AG09309 (cell line): ENCODE measurements at regions not wholly inside any gene's neighbourhood (a gene's known extent, or its start where the extent isn't known, plus 50 kb on each side); places are given as distances from the start of the nearest gene placed in this dataset.

Experiments used
- DNase-seq: peaks from one replicate; pipeline ENCODE4 v3.0.0-alpha.2; 2010; ENCODE audit warnings: low read depth
- H3K4me3 ChIP-seq: 2 replicates; pipeline ENCODE4 v1.5.1; 2011; ENCODE audit warnings: mild to moderate bottlenecking, low read depth, low read length, moderate library complexity; ENCODE audit not compliant: control insufficient read depth
- CTCF ChIP-seq: IDR thresholded peaks from 2 replicates; pipeline ENCODE4 v1.5.1; 2011; ENCODE audit warnings: mild to moderate bottlenecking, low read depth, low read length, inconsistent platforms; ENCODE audit not compliant: insufficient read depth, control insufficient read depth; ENCODE audit errors: missing control alignments

GRCh38 chr18:38330573-38330972 lies 765.0 kb upstream of the CELF4 start:
- no peak for TF ChIP-seq CTCF
- H3K4me3 ChIP-seq, result no peak overlapping the region
- no peak for DNase-seq

GRCh38 chr18:38329145-38329544 lies 763.5 kb upstream of the CELF4 start:
- no peak for DNase-seq
- no peak overlapping the region for H3K4me3 ChIP-seq
- no peak for TF ChIP-seq CTCF

- TF ChIP-seq CTCF, result no peak
- no peak for DNase-seq
- no peak overlapping the region for H3K4me3 ChIP-seq
Observed at GRCh38 chr18:38322206-38322605, 756.6 kb upstream of the CELF4 start.

GRCh38 chr18:38321262-38321661 lies 755.7 kb upstream of the CELF4 start:
- TF ChIP-seq CTCF, result no peak
- no peak for DNase-seq
- no peak overlapping the region for H3K4me3 ChIP-seq

- no peak for DNase-seq
- no peak overlapping the region for H3K4me3 ChIP-seq
- no peak for TF ChIP-seq CTCF
Observed at GRCh38 chr18:38318416-38318815, 752.8 kb upstream of the CELF4 start.

- no peak for DNase-seq
- TF ChIP-seq CTCF, result no peak
- no peak overlapping the region for H3K4me3 ChIP-seq
Observed at GRCh38 chr18:38313831-38314230, 748.2 kb upstream of the CELF4 start.

- no peak for TF ChIP-seq CTCF
- H3K4me3 ChIP-seq, result no peak overlapping the region
- no peak for DNase-seq
Observed at GRCh38 chr18:38312532-38312931, 746.9 kb upstream of the CELF4 start.
